Embryonic facial prominence (tissue), 1 donor: ENCODE measurements at regions not wholly inside any gene's neighbourhood (a gene's known extent, or its start where the extent isn't known, plus 50 kb on each side); places are given as distances from the start of the nearest gene placed in this dataset.
"Not testable (repeated sequence)": the region's sequence is repeated elsewhere in the genome, so short reads cannot be mapped to it uniquely, and the experiment has no call there.

Source experiments
- DNase-seq: peaks from one replicate; pipeline ENCODE4 v3.0.0-alpha.2; 2016; ENCODE audit errors: extremely low spot score

- not testable (repeated sequence) for DNase-seq
Measured at GRCh38 chr7:6938284-6938683, 112.2 kb upstream of the CCZ1B start.

GRCh38 chr7:6939126-6939525 lies 113.1 kb upstream of the CCZ1B start:
- not testable (repeated sequence) for DNase-seq

GRCh38 chr7:6939896-6940295 lies 113.8 kb upstream of the CCZ1B start:
- DNase-seq = not testable (repeated sequence)

GRCh38 chr7:6946873-6947272 lies 120.8 kb upstream of the CCZ1B start:
- DNase-seq = not testable (repeated sequence)

GRCh38 chr7:6950231-6950630 lies 124.2 kb upstream of the CCZ1B start:
- DNase-seq = not testable (repeated sequence)

- not testable (repeated sequence) for DNase-seq
Measured at GRCh38 chr7:6951553-6951952, 125.5 kb upstream of the CCZ1B start.

GRCh38 chr7:6953138-6953797 lies 127.2 kb upstream of the CCZ1B start:
- DNase-seq = not testable (repeated sequence)

- DNase-seq = not testable (repeated sequence)
Measured at GRCh38 chr7:6953798-6954181, 127.7 kb upstream of the CCZ1B start.

- DNase-seq = not testable (repeated sequence)
Measured at GRCh38 chr7:6955385-6955784, 129.3 kb upstream of the CCZ1B start.

GRCh38 chr7:6955990-6956566 lies 130.0 kb upstream of the CCZ1B start:
- DNase-seq = not testable (repeated sequence)

GRCh38 chr7:6958371-6958770 lies 132.3 kb upstream of the CCZ1B start:
- not testable (repeated sequence) for DNase-seq

- not testable (repeated sequence) for DNase-seq
Measured at GRCh38 chr7:6959942-6960341, 133.9 kb upstream of the CCZ1B start.

- not testable (repeated sequence) for DNase-seq
Measured at GRCh38 chr7:6962871-6963270, 136.8 kb upstream of the CCZ1B start.

GRCh38 chr7:6965051-6965450 lies 139.0 kb upstream of the CCZ1B start:
- not testable (repeated sequence) for DNase-seq

GRCh38 chr7:6970180-6970579 lies 144.1 kb upstream of the CCZ1B start:
- DNase-seq = not testable (repeated sequence)

GRCh38 chr7:6974876-6975275 lies 148.8 kb upstream of the CCZ1B start:
- DNase-seq = not testable (repeated sequence)

GRCh38 chr7:6975346-6975745 lies 149.3 kb upstream of the CCZ1B start:
- DNase-seq = not testable (repeated sequence)

GRCh38 chr7:6977368-6977767 lies 151.3 kb upstream of the CCZ1B start:
- DNase-seq = not testable (repeated sequence)

- DNase-seq = not testable (repeated sequence)
Measured at GRCh38 chr7:6978326-6978725, 152.3 kb upstream of the CCZ1B start.

GRCh38 chr7:6979456-6979855 lies 153.4 kb upstream of the CCZ1B start:
- DNase-seq = not testable (repeated sequence)

GRCh38 chr7:6982375-6982774 lies 156.3 kb upstream of the CCZ1B start:
- DNase-seq = not testable (repeated sequence)

GRCh38 chr7:6986892-6987291 lies 160.8 kb upstream of the CCZ1B start:
- DNase-seq = not testable (repeated sequence)

GRCh38 chr7:6988608-6989007 lies 162.5 kb upstream of the CCZ1B start:
- not testable (repeated sequence) for DNase-seq
